ENCODE measurements at regions not wholly inside any gene's neighbourhood (a gene's known extent, or its start where the extent isn't known, plus 50 kb on each side); places are given as distances from the start of the nearest gene placed in this dataset.

DNA sequence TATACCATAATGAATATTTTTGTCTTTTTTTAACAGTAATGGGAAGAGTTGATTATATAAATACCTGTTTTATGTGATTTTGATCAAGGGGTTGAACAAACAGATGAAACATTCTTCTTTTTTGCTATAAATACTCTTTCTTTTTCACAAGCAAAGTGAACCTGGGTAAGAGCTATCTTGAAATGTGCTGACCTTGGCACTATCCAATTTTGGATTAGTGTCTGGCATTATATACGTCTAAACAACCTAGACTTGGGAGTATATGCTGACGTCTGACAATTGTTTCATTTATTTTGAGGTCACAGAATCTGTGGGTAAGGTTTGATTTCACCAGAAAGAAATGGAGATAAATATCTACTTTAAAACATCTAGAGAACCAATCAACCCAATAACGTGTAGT is 716.0 kb upstream of the STXBP6 start:
- TF ChIP-seq, protein P1, sequence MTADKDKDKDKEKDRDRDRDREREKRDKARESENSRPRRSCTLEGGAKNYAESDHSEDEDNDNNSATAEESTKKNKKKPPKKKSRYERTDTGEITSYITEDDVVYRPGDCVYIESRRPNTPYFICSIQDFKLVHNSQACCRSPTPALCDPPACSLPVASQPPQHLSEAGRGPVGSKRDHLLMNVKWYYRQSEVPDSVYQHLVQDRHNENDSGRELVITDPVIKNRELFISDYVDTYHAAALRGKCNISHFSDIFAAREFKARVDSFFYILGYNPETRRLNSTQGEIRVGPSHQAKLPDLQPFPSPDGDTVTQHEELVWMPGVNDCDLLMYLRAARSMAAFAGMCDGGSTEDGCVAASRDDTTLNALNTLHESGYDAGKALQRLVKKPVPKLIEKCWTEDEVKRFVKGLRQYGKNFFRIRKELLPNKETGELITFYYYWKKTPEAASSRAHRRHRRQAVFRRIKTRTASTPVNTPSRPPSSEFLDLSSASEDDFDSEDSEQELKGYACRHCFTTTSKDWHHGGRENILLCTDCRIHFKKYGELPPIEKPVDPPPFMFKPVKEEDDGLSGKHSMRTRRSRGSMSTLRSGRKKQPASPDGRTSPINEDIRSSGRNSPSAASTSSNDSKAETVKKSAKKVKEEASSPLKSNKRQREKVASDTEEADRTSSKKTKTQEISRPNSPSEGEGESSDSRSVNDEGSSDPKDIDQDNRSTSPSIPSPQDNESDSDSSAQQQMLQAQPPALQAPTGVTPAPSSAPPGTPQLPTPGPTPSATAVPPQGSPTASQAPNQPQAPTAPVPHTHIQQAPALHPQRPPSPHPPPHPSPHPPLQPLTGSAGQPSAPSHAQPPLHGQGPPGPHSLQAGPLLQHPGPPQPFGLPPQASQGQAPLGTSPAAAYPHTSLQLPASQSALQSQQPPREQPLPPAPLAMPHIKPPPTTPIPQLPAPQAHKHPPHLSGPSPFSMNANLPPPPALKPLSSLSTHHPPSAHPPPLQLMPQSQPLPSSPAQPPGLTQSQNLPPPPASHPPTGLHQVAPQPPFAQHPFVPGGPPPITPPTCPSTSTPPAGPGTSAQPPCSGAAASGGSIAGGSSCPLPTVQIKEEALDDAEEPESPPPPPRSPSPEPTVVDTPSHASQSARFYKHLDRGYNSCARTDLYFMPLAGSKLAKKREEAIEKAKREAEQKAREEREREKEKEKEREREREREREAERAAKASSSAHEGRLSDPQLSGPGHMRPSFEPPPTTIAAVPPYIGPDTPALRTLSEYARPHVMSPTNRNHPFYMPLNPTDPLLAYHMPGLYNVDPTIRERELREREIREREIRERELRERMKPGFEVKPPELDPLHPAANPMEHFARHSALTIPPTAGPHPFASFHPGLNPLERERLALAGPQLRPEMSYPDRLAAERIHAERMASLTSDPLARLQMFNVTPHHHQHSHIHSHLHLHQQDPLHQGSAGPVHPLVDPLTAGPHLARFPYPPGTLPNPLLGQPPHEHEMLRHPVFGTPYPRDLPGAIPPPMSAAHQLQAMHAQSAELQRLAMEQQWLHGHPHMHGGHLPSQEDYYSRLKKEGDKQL (CRISPR knock-in tag; IDR thresholded peaks at IDR 0.05; ENCODE audit: borderline replicate concordance), result no peak
- TF ChIP-seq, protein P2, sequence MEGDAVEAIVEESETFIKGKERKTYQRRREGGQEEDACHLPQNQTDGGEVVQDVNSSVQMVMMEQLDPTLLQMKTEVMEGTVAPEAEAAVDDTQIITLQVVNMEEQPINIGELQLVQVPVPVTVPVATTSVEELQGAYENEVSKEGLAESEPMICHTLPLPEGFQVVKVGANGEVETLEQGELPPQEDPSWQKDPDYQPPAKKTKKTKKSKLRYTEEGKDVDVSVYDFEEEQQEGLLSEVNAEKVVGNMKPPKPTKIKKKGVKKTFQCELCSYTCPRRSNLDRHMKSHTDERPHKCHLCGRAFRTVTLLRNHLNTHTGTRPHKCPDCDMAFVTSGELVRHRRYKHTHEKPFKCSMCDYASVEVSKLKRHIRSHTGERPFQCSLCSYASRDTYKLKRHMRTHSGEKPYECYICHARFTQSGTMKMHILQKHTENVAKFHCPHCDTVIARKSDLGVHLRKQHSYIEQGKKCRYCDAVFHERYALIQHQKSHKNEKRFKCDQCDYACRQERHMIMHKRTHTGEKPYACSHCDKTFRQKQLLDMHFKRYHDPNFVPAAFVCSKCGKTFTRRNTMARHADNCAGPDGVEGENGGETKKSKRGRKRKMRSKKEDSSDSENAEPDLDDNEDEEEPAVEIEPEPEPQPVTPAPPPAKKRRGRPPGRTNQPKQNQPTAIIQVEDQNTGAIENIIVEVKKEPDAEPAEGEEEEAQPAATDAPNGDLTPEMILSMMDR (IDR thresholded peaks at IDR 0.05 in 2 of 3, conservative IDR thresholded peaks at IDR 0.05 in 1 of 3; ENCODE audit: insufficient read depth in 2 of 3, low read depth in 1 of 3, low read length in 3 of 3), result no peak
- no peak for TF ChIP-seq ZNF274 (IDR thresholded peaks at IDR 0.05; ENCODE audit: borderline replicate concordance, low read depth, low read length)
- no peak for TF ChIP-seq SRSF1 (IDR thresholded peaks at IDR 0.05; ENCODE audit: low read depth, low read length)

Measured in K562 (cell line).